A673 (cell line): ENCODE measurements at regions not wholly inside any gene's neighbourhood (a gene's known extent, or its start where the extent isn't known, plus 50 kb on each side); places are given as distances from the start of the nearest gene placed in this dataset.

Experiments used
- BruUV-seq: library from RNA; stranded (reverse); fragments of 400-500 nt; replicated peaks from 2 replicates; lab custom pipeline; 2021; lab: Mats Ljungman, UMichigan
- CTCF ChIA-PET: fragments of 300-600 bp; sonication (Branson Sonifier 250); formaldehyde crosslinking; loops from one replicate; lab custom pipeline; 2022; ENCODE audit warnings: antibody characterized with exemption; lab: Charles Lee
- POLR2A ChIA-PET: fragments of 300-600 bp; sonication (Branson Sonifier 250); formaldehyde crosslinking; loops from one replicate; lab custom pipeline; 2022; ENCODE audit warnings: antibody characterized with exemption; ENCODE audit not compliant: low non-redundant PET; lab: Charles Lee
- DNase-seq: peaks from one replicate; pipeline ENCODE4 v3.0.0-alpha.2; 2015; ENCODE audit warnings: low spot score
- H3K27ac ChIP-seq: fragments of 200-600 bp; sonication (generic); 2 replicates; pipeline ENCODE4 v1.5.1; 2016; ENCODE audit warnings: mixed run types, low read depth, mild to moderate bottlenecking, mixed read lengths, antibody characterized with exemption, low read length; ENCODE audit not compliant: poor library complexity, severe bottlenecking
- H3K27me3 ChIP-seq: fragments of 200-600 bp; sonication (generic); replicated peaks from 2 replicates; pipeline ENCODE4 v1.6.1; 2017; ENCODE audit warnings: mixed run types, low read depth, mild to moderate bottlenecking, mixed read lengths, antibody characterized with exemption, low read length; ENCODE audit not compliant: insufficient read depth, poor library complexity
- H3K36me3 ChIP-seq: fragments of 200-600 bp; sonication (generic); 2 replicates; pipeline ENCODE4 v1.6.1; 2016; ENCODE audit warnings: mixed run types, mild to moderate bottlenecking, mixed read lengths, antibody characterized with exemption, low read length; ENCODE audit not compliant: insufficient read depth, poor library complexity, severe bottlenecking
- H3K4me1 ChIP-seq: fragments of 200-600 bp; sonication (generic); 2 replicates; pipeline ENCODE4 v1.6.1; 2017; ENCODE audit warnings: mixed run types, mild to moderate bottlenecking, mixed read lengths, antibody characterized with exemption, low read length; ENCODE audit not compliant: insufficient read depth, poor library complexity, severe bottlenecking
- H3K4me3 ChIP-seq: fragments of 200-600 bp; sonication (generic); 2 replicates; pipeline ENCODE4 v1.5.1; 2016; ENCODE audit warnings: low read depth, mixed run types, mild to moderate bottlenecking, mixed read lengths, low read length; ENCODE audit not compliant: poor library complexity, severe bottlenecking
- H3K9me3 ChIP-seq: fragments of 200-600 bp; sonication (generic); 2 replicates; pipeline ENCODE4 v1.6.1; 2016; ENCODE audit warnings: mixed run types, low read depth, mild to moderate bottlenecking, mixed read lengths, antibody characterized with exemption, low read length; ENCODE audit not compliant: poor library complexity, severe bottlenecking
- CTCF ChIP-seq: fragments of 300-800, 200-600 bp; sonication (generic); conservative IDR thresholded peaks from 2 replicates; pipeline ENCODE4 v1.5.1; 2017; ENCODE audit warnings: low read depth, mild to moderate bottlenecking, antibody characterized with exemption, low read length, moderate library complexity, mixed read lengths
- EZH2 ChIP-seq: fragments of 200-600 bp; sonication (generic); IDR thresholded peaks from 2 replicates; pipeline ENCODE4 v1.6.1; 2017; ENCODE audit warnings: borderline replicate concordance, low read depth, mild to moderate bottlenecking, mixed read lengths, antibody characterized with exemption, low read length; ENCODE audit not compliant: poor library complexity, severe bottlenecking
- intact Hi-C: fragments of 100-400 bp; cut with micrococcal nuclease; formaldehyde crosslinking; loops from one replicate; pipeline ENCODE4 v1.10.0; 2022; ENCODE audit not compliant: unreplicated experiment

GRCh38 chr5:165260426-165260825, 1755.0 kb downstream of the MAT2B start:
- Histone ChIP-seq H3K27me3 (peaks cover 21% of the 10 kb centered on the region), H3K9me3 (no peaks in the 10 kb centered on the region), H3K36me3 (no peaks in the 10 kb centered on the region), H3K4me1 (no peaks in the 10 kb centered on the region), H3K4me3 (no peak overlapping the region), H3K27ac (no peak overlapping the region)
- no TSS peak for BruUV-seq
- TF ChIP-seq EZH2 (no peak), CTCF (no peak)
- ChIA-PET POLR2A (no interaction called here), CTCF (no interaction called here)
- intact Hi-C loops, result no loop called here
- no peak for DNase-seq

GRCh38 chr5:165263536-165263935, 1758.1 kb downstream of the MAT2B start:
- intact Hi-C loops, result no loop called here
- CTCF ChIA-PET, result no interaction called here

GRCh38 chr5:165266939-165267338, 1761.5 kb downstream of the MAT2B start:
- TF ChIP-seq CTCF, result no peak
- TF ChIP-seq EZH2, result no peak
- no peak overlapping the region for H3K27ac ChIP-seq
- no peak for DNase-seq
- no peaks in the 10 kb centered on the region for H3K4me1 ChIP-seq
- ChIA-PET CTCF (no interaction called here), POLR2A (no interaction called here)
- H3K36me3 ChIP-seq, result no peaks in the 10 kb centered on the region
- H3K27me3 ChIP-seq, result no peaks in the 10 kb centered on the region
- intact Hi-C loops, result no loop called here
- H3K9me3 ChIP-seq, result no peaks in the 10 kb centered on the region
- no TSS peak for BruUV-seq
- no peak overlapping the region for H3K4me3 ChIP-seq

More at GRCh38 chr5:165263536-165263935, 1758.1 kb downstream of the MAT2B start:
- Histone ChIP-seq H3K4me1 (no peaks in the 10 kb centered on the region), H3K36me3 (no peaks in the 10 kb centered on the region), H3K4me3 (no peak overlapping the region), H3K27me3 (peaks cover 21% of the 10 kb centered on the region), H3K9me3 (no peaks in the 10 kb centered on the region), H3K27ac (no peak overlapping the region)
- no peak for DNase-seq
- BruUV-seq, result no TSS peak
- no peak for TF ChIP-seq CTCF
- TF ChIP-seq EZH2, result no peak
- POLR2A ChIA-PET, result no interaction called here
